HCT116 (cell line): ENCODE measurements at regions not wholly inside any gene's neighbourhood (a gene's known extent, or its start where the extent isn't known, plus 50 kb on each side); places are given as distances from the start of the nearest gene placed in this dataset.

Experiments
- CEBPB ChIP-seq: IDR thresholded peaks from 2 replicates; pipeline ENCODE4 v1.6.1; 2012; ENCODE audit warnings: low read depth
- CTCF ChIP-seq, 3 experiments: fragments of 200-600 bp in 1 of 3; sonication (generic) in 1 of 3; IDR thresholded peaks in 2 of 3; conservative IDR thresholded peaks in 1 of 3; 2 replicates each; pipeline ENCODE4 v1.5.1; 2012 to 2017; ENCODE audit warnings: low read depth in 2 of 3, low read length in 2 of 3, antibody characterized with exemption in 1 of 3, borderline replicate concordance in 1 of 3, control low read depth in 1 of 3, mild to moderate bottlenecking in 1 of 3, mixed read lengths in 1 of 3, mixed run types in 1 of 3, moderate library complexity in 1 of 3; ENCODE audit not compliant: insufficient read depth in 1 of 3
- EGR1 ChIP-seq: IDR thresholded peaks from 2 replicates; pipeline ENCODE4 v1.6.1; 2012; ENCODE audit warnings: low read depth
- EZH2 ChIP-seq: fragments of 200-600 bp; sonication (generic); IDR thresholded peaks from 2 replicates; pipeline ENCODE4 v1.6.1; 2017; ENCODE audit warnings: antibody characterized with exemption, mixed run types
- EZH2phosphoT487 ChIP-seq: fragments of 200-600 bp; IDR thresholded peaks from 2 replicates; pipeline ENCODE4 v1.6.1; 2018; ENCODE audit warnings: antibody characterized with exemption, borderline replicate concordance
- JUND ChIP-seq: IDR thresholded peaks from 2 replicates; pipeline ENCODE4 v1.6.1; 2012
- POLR2A ChIP-seq: IDR thresholded peaks from 2 replicates; pipeline ENCODE4 v1.7.0; 2011; ENCODE audit warnings: borderline replicate concordance; ENCODE audit not compliant: insufficient read depth, insufficient read length; ENCODE audit errors: extremely low read depth
- POLR2AphosphoS5 ChIP-seq: IDR thresholded peaks from 2 replicates; pipeline ENCODE4 v1.6.1; 2011; ENCODE audit warnings: mild to moderate bottlenecking, low read depth, low read length, moderate library complexity
- RAD21 ChIP-seq: IDR thresholded peaks from 2 replicates; pipeline ENCODE4 v1.6.1; 2012; ENCODE audit warnings: low read depth, mild to moderate bottlenecking
- SIN3A ChIP-seq: IDR thresholded peaks from 2 replicates; pipeline ENCODE4 v1.6.1; 2012; ENCODE audit warnings: low read depth
- SP1 ChIP-seq: IDR thresholded peaks from 2 replicates; pipeline ENCODE4 v1.6.1; 2012; ENCODE audit warnings: low read depth
- ZBTB33 ChIP-seq: IDR thresholded peaks from 2 replicates; pipeline ENCODE4 v1.6.1; 2011; ENCODE audit warnings: mild to moderate bottlenecking, low read length, moderate library complexity; ENCODE audit not compliant: insufficient replicate concordance; ENCODE audit errors: extremely low read depth
- ZNF274 ChIP-seq: fragments of 200-500 bp; sonication (Bioruptor generic); IDR thresholded peaks from 2 replicates; pipeline ENCODE4 v1.6.1; 2014; ENCODE audit warnings: mild to moderate bottlenecking, low read depth, low read length, inconsistent platforms
- TF ChIP-seq, protein P1 (sequence below): IDR thresholded peaks from 2 replicates; pipeline ENCODE4 v1.6.1; 2012

- TF ChIP-seq EGR1 (no peak), ZNF274 (no peak), CTCF (IDR thresholded peaks at IDR 0.05 in 2 of 3, conservative IDR thresholded peaks at IDR 0.05 in 1 of 3; ENCODE audit: borderline replicate concordance in 1 of 3, insufficient read depth in 1 of 3, low read depth in 2 of 3, low read length in 2 of 3) (no peak), EZH2phosphoT487 (no peak), POLR2A (no peak), ZBTB33 (no peak), SIN3A (no peak), RAD21 (no peak), JUND (no peak), CEBPB (no peak), SP1 (no peak), POLR2AphosphoS5 (no peak), EZH2 (no peak)
- TF ChIP-seq, protein P1, sequence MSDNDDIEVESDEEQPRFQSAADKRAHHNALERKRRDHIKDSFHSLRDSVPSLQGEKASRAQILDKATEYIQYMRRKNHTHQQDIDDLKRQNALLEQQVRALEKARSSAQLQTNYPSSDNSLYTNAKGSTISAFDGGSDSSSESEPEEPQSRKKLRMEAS = no peak
Observed at GRCh38 chr12:63424671-63425070, 243.6 kb downstream of the DPY19L2 start.
